A549 (cell line): ENCODE measurements at regions not wholly inside any gene's neighbourhood (a gene's known extent, or its start where the extent isn't known, plus 50 kb on each side); places are given as distances from the start of the nearest gene placed in this dataset.

ENCODE experiments used
- ATAC-seq, 2 experiments: fragments of 200-7000 bp in 1 of 2; fragments of >200 bp in 1 of 2; cut with Nextera tagmentation in 1 of 2; cut with Tn5 transposase in 1 of 2; 3 replicates each; pipeline versions ENCODE4 v1.8.0 to v1.9.1; 2018 to 2020; ENCODE audit warnings: mild to moderate bottlenecking in 1 of 2, moderate library complexity in 1 of 2
- CTCF ChIA-PET: fragments of 300-600 bp; sonication (Branson Sonifier 250); formaldehyde crosslinking; extraction: SDS; loops from one replicate; lab custom pipeline; 2021; ENCODE audit warnings: antibody characterized with exemption, inconsistent platforms; lab: Yijun Ruan, JAX
- POLR2A ChIA-PET: fragments of 350-600 bp; formaldehyde crosslinking; extraction: SDS; loops from one replicate; lab custom pipeline; 2021; ENCODE audit warnings: antibody characterized with exemption, inconsistent platforms; lab: Yijun Ruan, JAX
- DNase-seq, 2 experiments: peaks; one replicate each; pipeline versions ENCODE4 v3.0.0 to v3.0.0-alpha.2; 2011 to 2016; ENCODE audit warnings: low read depth in 1 of 2, low spot score in 1 of 2
- FAIRE-seq: peaks from 2 replicates; lab custom pipeline; 2011; peaks lifted over from hg19 to GRCh38; lab: Jason Lieb, UNC
- H3K27ac ChIP-seq, 2 experiments: fragments of >200 bp; sonication (Bioruptor Twin); formaldehyde crosslinking; 3 replicates each; pipeline ENCODE4 v1.5.1; 2016 to 2017
- H3K4me1 ChIP-seq: fragments of >200 bp; sonication (Bioruptor Twin); formaldehyde crosslinking; 3 replicates; pipeline ENCODE4 v1.6.1; 2016
- H3K4me2 ChIP-seq: fragments of >200 bp; sonication (Bioruptor Twin); formaldehyde crosslinking; 3 replicates; pipeline ENCODE4 v1.6.1; 2016
- H3K4me3 ChIP-seq: fragments of >200 bp; sonication (Bioruptor Twin); formaldehyde crosslinking; 3 replicates; pipeline ENCODE4 v1.5.1; 2016
- H3K9me3 ChIP-seq: fragments of >200 bp; sonication (Bioruptor Twin); formaldehyde crosslinking; 3 replicates; pipeline ENCODE4 v1.6.1; 2016
- BHLHE40 ChIP-seq: IDR thresholded peaks from 2 replicates; pipeline ENCODE4 v1.6.1; 2012; ENCODE audit warnings: low read depth, low read length, inconsistent platforms
- CBX8 ChIP-seq: fragments of 200-600 bp; sonication (generic); IDR thresholded peaks from 2 replicates; pipeline ENCODE4 v1.6.1; 2016
- CEBPB ChIP-seq, 2 experiments: fragments of >200 bp in 1 of 2; sonication (Bioruptor Twin) in 1 of 2; formaldehyde crosslinking in 1 of 2; IDR thresholded peaks; 2 replicates each; pipeline ENCODE4 v1.6.1; 2012 to 2016
- CHD4 ChIP-seq: fragments of 200-600 bp; sonication (generic); IDR thresholded peaks from 2 replicates; pipeline ENCODE4 v1.6.1; 2016; ENCODE audit warnings: antibody characterized with exemption, mild to moderate bottlenecking, borderline replicate concordance
- EHF ChIP-seq: fragments of 250-450 bp; sonication (Bioruptor Pico); IDR thresholded peaks from 2 replicates; pipeline ENCODE4 v1.5.0; 2020; ENCODE audit warnings: mild to moderate bottlenecking
- EHMT2 ChIP-seq: fragments of 200-600 bp; sonication (generic); IDR thresholded peaks from 2 replicates; pipeline ENCODE4 v1.6.1; 2016; ENCODE audit warnings: antibody characterized with exemption, low read depth, mild to moderate bottlenecking, moderate library complexity
- FOXS1 ChIP-seq: fragments of 250-450 bp; sonication (Bioruptor Pico); IDR thresholded peaks from 2 replicates; pipeline ENCODE4 v1.5.0; 2020; ENCODE audit warnings: mild to moderate bottlenecking, moderate library complexity
- HDAC2 ChIP-seq: fragments of 200-600 bp; sonication (generic); IDR thresholded peaks from 2 replicates; pipeline ENCODE4 v1.6.1; 2016
- HEYL ChIP-seq: fragments of 250-450 bp; sonication (Bioruptor Pico); IDR thresholded peaks from 2 replicates; pipeline ENCODE4 v1.8.0; 2021; ENCODE audit warnings: mild to moderate bottlenecking, moderate library complexity
- HOXB13 ChIP-seq: fragments of 250-450 bp; sonication (Bioruptor Pico); IDR thresholded peaks from 2 replicates; pipeline ENCODE4 v1.5.0; 2020; ENCODE audit warnings: low read depth, mild to moderate bottlenecking, moderate library complexity
- HOXB5 ChIP-seq: fragments of 250-450 bp; sonication (Bioruptor Pico); IDR thresholded peaks from 2 replicates; pipeline ENCODE4 v1.5.0; 2020; ENCODE audit warnings: mild to moderate bottlenecking, moderate library complexity
- JUNB ChIP-seq: fragments of >200 bp; sonication (Bioruptor Twin); formaldehyde crosslinking; IDR thresholded peaks from 2 replicates; pipeline ENCODE4 v1.6.1; 2016
- KDM1A ChIP-seq: fragments of 200-600 bp; sonication (generic); IDR thresholded peaks from 2 replicates; pipeline ENCODE4 v1.6.1; 2016; ENCODE audit warnings: low read depth, mild to moderate bottlenecking
- MYC ChIP-seq: IDR thresholded peaks from 2 replicates; pipeline ENCODE4 v1.6.1; 2012; ENCODE audit warnings: mild to moderate bottlenecking, inconsistent platforms, low read length, improper control_type of control experiment, borderline replicate concordance
- NPAS2 ChIP-seq: fragments of 250-450 bp; sonication (Bioruptor Pico); IDR thresholded peaks from 2 replicates; pipeline ENCODE4 v1.8.0; 2022; ENCODE audit warnings: mild to moderate bottlenecking, moderate library complexity, borderline replicate concordance
- PHF8 ChIP-seq: fragments of 200-600 bp; sonication (generic); IDR thresholded peaks from 2 replicates; pipeline ENCODE4 v1.6.1; 2016; ENCODE audit warnings: low read depth, mild to moderate bottlenecking, antibody characterized with exemption, moderate library complexity, borderline replicate concordance
- POLR2AphosphoS2 ChIP-seq: conservative IDR thresholded peaks from 2 replicates; pipeline ENCODE4 v1.6.1; 2012; ENCODE audit warnings: low read length, improper control_type of control experiment, inconsistent platforms
- RAD21 ChIP-seq, 2 experiments: fragments of >200 bp in 1 of 2; sonication (Bioruptor Twin) in 1 of 2; formaldehyde crosslinking in 1 of 2; IDR thresholded peaks in 1 of 2; conservative IDR thresholded peaks in 1 of 2; 2 replicates in 1 of 2; 3 replicates in 1 of 2; pipeline ENCODE4 v1.6.1; 2012 to 2018; ENCODE audit warnings: inconsistent platforms in 1 of 2
- RCOR1 ChIP-seq: fragments of 150-350 bp; IDR thresholded peaks from 2 replicates; pipeline ENCODE4 v1.6.1; 2014; ENCODE audit warnings: antibody characterized with exemption, low read length, low read depth
- RNF2 ChIP-seq: fragments of 200-600 bp; sonication (generic); IDR thresholded peaks from 2 replicates; pipeline ENCODE4 v1.6.1; 2016; ENCODE audit warnings: low read depth, mild to moderate bottlenecking, antibody characterized with exemption, moderate library complexity, borderline replicate concordance
- SMC3 ChIP-seq: fragments of >200 bp; sonication (Bioruptor Twin); formaldehyde crosslinking; IDR thresholded peaks from 3 replicates; pipeline ENCODE4 v1.6.1; 2018; ENCODE audit warnings: inconsistent platforms
- SREBF2 ChIP-seq: fragments of 450-650 bp; IDR thresholded peaks from 2 replicates; pipeline ENCODE4 v1.6.1; 2014; ENCODE audit warnings: mild to moderate bottlenecking, moderate library complexity
- TFCP2L1 ChIP-seq: fragments of 250-450 bp; sonication (Bioruptor Pico); IDR thresholded peaks from 2 replicates; pipeline ENCODE4 v1.5.0; 2021; ENCODE audit warnings: mild to moderate bottlenecking
- ZFP36 ChIP-seq: fragments of 450-650 bp; IDR thresholded peaks from 2 replicates; pipeline ENCODE4 v1.6.1; 2014; ENCODE audit warnings: borderline replicate concordance; ENCODE audit not compliant: partially characterized antibody
- ZNF302 ChIP-seq: fragments of 250-450 bp; sonication (Bioruptor Pico); IDR thresholded peaks from 2 replicates; pipeline ENCODE4 v1.9.0; 2021; ENCODE audit warnings: inconsistent platforms, mild to moderate bottlenecking, moderate library complexity
- WGBS: methylation state at CpG from one replicate; pipeline ENCODE4 v1.1.6; 2017; ENCODE audit errors: missing lambda C conversion rate; 5-methylcytosine and 5-hydroxymethylcytosine counted together
- TF ChIP-seq, protein P1 (sequence below): fragments of 150-350 bp; IDR thresholded peaks from 2 replicates; pipeline ENCODE4 v1.6.1; 2014; ENCODE audit warnings: low read depth, mild to moderate bottlenecking, low read length
- TF ChIP-seq, protein P2 (sequence below): IDR thresholded peaks from 2 replicates; pipeline ENCODE4 v1.6.1; 2012
- TF ChIP-seq, protein P3 (sequence below): fragments of >200 bp; sonication (Bioruptor Twin); formaldehyde crosslinking; IDR thresholded peaks from 3 replicates; pipeline ENCODE4 v1.6.1; 2016
- TF ChIP-seq, protein P4 (sequence below): fragments of 250-450 bp; sonication (Bioruptor Pico); IDR thresholded peaks from 2 replicates; pipeline ENCODE4 v1.5.0; 2021; ENCODE audit warnings: mild to moderate bottlenecking, moderate library complexity, borderline replicate concordance

DNA sequence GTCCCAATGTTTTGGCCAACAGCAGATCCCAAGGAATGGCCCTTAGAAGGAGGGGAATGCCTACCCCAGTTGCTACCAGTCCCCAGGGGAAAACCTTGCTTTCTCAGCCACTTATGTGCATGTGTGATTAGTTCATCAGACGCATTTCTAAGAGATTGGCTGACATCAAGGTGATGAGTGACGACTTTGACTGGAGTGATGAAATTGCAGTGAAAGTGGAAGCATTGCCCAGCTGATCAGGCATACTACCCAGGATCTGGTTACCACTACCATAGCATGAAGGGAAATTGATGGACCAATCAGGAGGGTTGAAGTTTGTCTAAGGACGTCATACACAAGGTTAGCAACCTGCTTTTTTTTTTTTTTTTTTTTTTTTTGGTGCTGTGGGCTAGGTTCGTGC lies 90.3 kb upstream of the ELMO1 start:
- Histone ChIP-seq H3K4me3 (no peak overlapping the region), H3K4me1 (no peaks in the 10 kb centered on the region), H3K27ac (no peak overlapping the region), H3K9me3 (no peaks in the 10 kb centered on the region), H3K4me2 (no peak overlapping the region)
- TF ChIP-seq RNF2 (no peak), CHD4 (no peak), PHF8 (no peak), JUNB (no peak), SREBF2 (no peak), CEBPB (IDR thresholded peaks at IDR 0.05) (no peak), BHLHE40 (no peak), EHMT2 (no peak), MYC (no peak), KDM1A (no peak)
- TF ChIP-seq, protein P1, sequence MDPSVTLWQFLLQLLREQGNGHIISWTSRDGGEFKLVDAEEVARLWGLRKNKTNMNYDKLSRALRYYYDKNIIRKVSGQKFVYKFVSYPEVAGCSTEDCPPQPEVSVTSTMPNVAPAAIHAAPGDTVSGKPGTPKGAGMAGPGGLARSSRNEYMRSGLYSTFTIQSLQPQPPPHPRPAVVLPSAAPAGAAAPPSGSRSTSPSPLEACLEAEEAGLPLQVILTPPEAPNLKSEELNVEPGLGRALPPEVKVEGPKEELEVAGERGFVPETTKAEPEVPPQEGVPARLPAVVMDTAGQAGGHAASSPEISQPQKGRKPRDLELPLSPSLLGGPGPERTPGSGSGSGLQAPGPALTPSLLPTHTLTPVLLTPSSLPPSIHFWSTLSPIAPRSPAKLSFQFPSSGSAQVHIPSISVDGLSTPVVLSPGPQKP, result no peak
- TF ChIP-seq, protein P2, sequence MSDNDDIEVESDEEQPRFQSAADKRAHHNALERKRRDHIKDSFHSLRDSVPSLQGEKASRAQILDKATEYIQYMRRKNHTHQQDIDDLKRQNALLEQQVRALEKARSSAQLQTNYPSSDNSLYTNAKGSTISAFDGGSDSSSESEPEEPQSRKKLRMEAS, result no peak
- DNase-seq, result no peak
- no peak for ATAC-seq
- no peak for FAIRE-seq
- ChIA-PET POLR2A (no interaction called here), CTCF (interaction anchor here (0.7 kb wide), 1 partner anchor 9 kb away, joined by 3 read pairs; no protein-coding TSS in a partner anchor)
- 53% methylated on average over 4 of the region's 4 CpGs for WGBS

DNA sequence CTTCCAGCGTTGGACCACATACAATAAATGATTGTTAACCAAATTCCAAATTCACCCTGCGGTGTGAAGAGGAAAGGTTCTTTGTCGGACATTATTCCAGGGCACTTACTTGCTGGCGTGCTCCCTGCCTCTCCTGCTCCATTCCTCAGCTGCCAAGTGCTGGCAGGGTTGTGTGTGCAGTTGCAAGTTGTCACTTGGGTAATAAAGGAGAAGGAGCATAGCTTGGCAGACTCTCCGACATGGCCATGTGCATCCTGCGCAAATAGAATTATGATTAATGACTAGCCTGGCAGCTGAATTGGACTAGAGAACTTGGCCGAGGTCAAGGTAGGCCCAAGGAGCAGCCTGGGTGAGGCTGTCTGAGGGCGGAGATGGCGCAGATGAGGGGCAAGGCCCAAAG lies 92.3 kb upstream of the ELMO1 start:
- Histone ChIP-seq H3K4me3 (no peak overlapping the region), H3K4me1 (no peaks in the 10 kb centered on the region), H3K27ac (no peak overlapping the region), H3K4me2 (no peak overlapping the region), H3K9me3 (no peaks in the 10 kb centered on the region)
- TF ChIP-seq EHF (no peak), ZFP36 (no peak), RAD21 (conservative IDR thresholded peaks at IDR 0.05 in 1 of 2, IDR thresholded peaks at IDR 0.05 in 1 of 2) (no peak), HDAC2 (no peak), SMC3 (no peak), RCOR1 (no peak), POLR2AphosphoS2 (no peak), MYC (no peak), HEYL (CRISPR knock-in tag) (no peak), TFCP2L1 (CRISPR knock-in tag) (no peak), FOXS1 (CRISPR knock-in tag) (no peak), ZNF302 (CRISPR knock-in tag) (no peak), HOXB13 (CRISPR knock-in tag) (no peak), NPAS2 (CRISPR knock-in tag) (no peak), HOXB5 (CRISPR knock-in tag) (no peak), CBX8 (no peak)
- TF ChIP-seq, protein P3, sequence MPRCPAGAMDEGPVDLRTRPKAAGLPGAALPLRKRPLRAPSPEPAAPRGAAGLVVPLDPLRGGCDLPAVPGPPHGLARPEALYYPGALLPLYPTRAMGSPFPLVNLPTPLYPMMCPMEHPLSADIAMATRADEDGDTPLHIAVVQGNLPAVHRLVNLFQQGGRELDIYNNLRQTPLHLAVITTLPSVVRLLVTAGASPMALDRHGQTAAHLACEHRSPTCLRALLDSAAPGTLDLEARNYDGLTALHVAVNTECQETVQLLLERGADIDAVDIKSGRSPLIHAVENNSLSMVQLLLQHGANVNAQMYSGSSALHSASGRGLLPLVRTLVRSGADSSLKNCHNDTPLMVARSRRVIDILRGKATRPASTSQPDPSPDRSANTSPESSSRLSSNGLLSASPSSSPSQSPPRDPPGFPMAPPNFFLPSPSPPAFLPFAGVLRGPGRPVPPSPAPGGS, result no peak
- TF ChIP-seq, protein P4, sequence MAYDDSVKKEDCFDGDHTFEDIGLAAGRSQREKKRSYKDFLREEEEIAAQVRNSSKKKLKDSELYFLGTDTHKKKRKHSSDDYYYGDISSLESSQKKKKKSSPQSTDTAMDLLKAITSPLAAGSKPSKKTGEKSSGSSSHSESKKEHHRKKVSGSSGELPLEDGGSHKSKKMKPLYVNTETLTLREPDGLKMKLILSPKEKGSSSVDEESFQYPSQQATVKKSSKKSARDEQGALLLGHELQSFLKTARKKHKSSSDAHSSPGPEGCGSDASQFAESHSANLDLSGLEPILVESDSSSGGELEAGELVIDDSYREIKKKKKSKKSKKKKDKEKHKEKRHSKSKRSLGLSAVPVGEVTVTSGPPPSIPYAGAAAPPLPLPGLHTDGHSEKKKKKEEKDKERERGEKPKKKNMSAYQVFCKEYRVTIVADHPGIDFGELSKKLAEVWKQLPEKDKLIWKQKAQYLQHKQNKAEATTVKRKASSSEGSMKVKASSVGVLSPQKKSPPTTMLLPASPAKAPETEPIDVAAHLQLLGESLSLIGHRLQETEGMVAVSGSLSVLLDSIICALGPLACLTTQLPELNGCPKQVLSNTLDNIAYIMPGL, result no peak
- WGBS, result 75% methylated on average over 9 of the region's 9 CpGs
- DNase-seq (no peak), FAIRE-seq (no peak), ATAC-seq (no peak)
- CTCF ChIA-PET, result no interaction called here
- POLR2A ChIA-PET, result no interaction called here
